ENCODE measurements at regions not wholly inside any gene's neighbourhood (a gene's known extent, or its start where the extent isn't known, plus 50 kb on each side); places are given as distances from the start of the nearest gene placed in this dataset.

- no CpG with 5 or more reads among the region's 1 CpG for WGBS (ENCODE audit: extremely low coverage, insufficient read length, low lambda C conversion rate)
- no peak overlapping the region for H4K8ac ChIP-seq (replicated peaks; ENCODE audit: insufficient read length, low read depth, low read length)
- no peak overlapping the region for H3K14ac ChIP-seq (ENCODE audit: insufficient read depth, low read length)
- no peak overlapping the region for H2BK5ac ChIP-seq (ENCODE audit: insufficient read length, low read length)
- Mint-ChIP-seq H3K27ac (no peak overlapping the region), H3K4me3 (no peak overlapping the region), H3K27me3 (ENCODE audit: low read depth) (no peaks in the 10 kb centered on the region), H3K4me1 (peaks cover 15 to 16% of the 10 kb centered on the region in 2 experiments), H3K9me3 (no peaks in the 10 kb centered on the region), H3K36me3 (ENCODE audit: insufficient read depth in 1 of 3, low read depth in 3 of 3) (no peaks in the 10 kb centered on the region; a peak in 1 of 7 replicates)
- TF ChIP-seq, protein P1, sequence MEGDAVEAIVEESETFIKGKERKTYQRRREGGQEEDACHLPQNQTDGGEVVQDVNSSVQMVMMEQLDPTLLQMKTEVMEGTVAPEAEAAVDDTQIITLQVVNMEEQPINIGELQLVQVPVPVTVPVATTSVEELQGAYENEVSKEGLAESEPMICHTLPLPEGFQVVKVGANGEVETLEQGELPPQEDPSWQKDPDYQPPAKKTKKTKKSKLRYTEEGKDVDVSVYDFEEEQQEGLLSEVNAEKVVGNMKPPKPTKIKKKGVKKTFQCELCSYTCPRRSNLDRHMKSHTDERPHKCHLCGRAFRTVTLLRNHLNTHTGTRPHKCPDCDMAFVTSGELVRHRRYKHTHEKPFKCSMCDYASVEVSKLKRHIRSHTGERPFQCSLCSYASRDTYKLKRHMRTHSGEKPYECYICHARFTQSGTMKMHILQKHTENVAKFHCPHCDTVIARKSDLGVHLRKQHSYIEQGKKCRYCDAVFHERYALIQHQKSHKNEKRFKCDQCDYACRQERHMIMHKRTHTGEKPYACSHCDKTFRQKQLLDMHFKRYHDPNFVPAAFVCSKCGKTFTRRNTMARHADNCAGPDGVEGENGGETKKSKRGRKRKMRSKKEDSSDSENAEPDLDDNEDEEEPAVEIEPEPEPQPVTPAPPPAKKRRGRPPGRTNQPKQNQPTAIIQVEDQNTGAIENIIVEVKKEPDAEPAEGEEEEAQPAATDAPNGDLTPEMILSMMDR (conservative IDR thresholded peaks at IDR 0.05) = no peak
- no peaks in the 10 kb centered on the region for H3K79me1 ChIP-seq (ENCODE audit: insufficient read depth, low read depth, low read length, poor library complexity, severe bottlenecking)
- H4K5ac ChIP-seq (ENCODE audit: insufficient read length, low read depth, low read length) = no peak overlapping the region
- H2BK20ac ChIP-seq (ENCODE audit: low read depth, low read length, poor library complexity, severe bottlenecking) = no peak overlapping the region
- no peak overlapping the region for H2AFZ ChIP-seq (ENCODE audit: low read length)
- H2AK5ac ChIP-seq (ENCODE audit: insufficient read length, low read length) = no peak overlapping the region
- H3K27me3 ChIP-seq (ENCODE audit: insufficient read depth, low read length) = no peaks in the 10 kb centered on the region
- H4K20me1 ChIP-seq (ENCODE audit: control insufficient read depth, insufficient read depth, insufficient read length) = no peaks in the 10 kb centered on the region
- no peaks in the 10 kb centered on the region for H3K23me2 ChIP-seq (ENCODE audit: insufficient read length, low read depth, low read length, poor library complexity, severe bottlenecking)
- H3K27ac ChIP-seq (ENCODE audit: insufficient read length, low read depth, low read length) = no peak overlapping the region
- H2BK15ac ChIP-seq (ENCODE audit: low read depth, low read length) = no peak overlapping the region
- no peak overlapping the region for H3K9ac ChIP-seq (ENCODE audit: extremely low read depth, insufficient read length, low read length)
- H3K23ac ChIP-seq (ENCODE audit: insufficient read length, low read depth, low read length) = no peak overlapping the region
- no peak overlapping the region for H3T11ph ChIP-seq (ENCODE audit: low read length)
- H3K18ac ChIP-seq (ENCODE audit: insufficient read length, low read depth, low read length) = no peak overlapping the region
- no peaks in the 10 kb centered on the region for H3K79me2 ChIP-seq (ENCODE audit: insufficient read depth, low read length)
- no peaks in the 10 kb centered on the region; the same call in 1 of the 2 replicates for H3K4me1 ChIP-seq (ENCODE audit: insufficient read depth, low read length)
- H3K4ac ChIP-seq (ENCODE audit: low read depth, low read length) = no peak overlapping the region
- H2BK120ac ChIP-seq (ENCODE audit: low read depth, low read length, poor library complexity, severe bottlenecking) = no peak overlapping the region
- no peak overlapping the region for H2BK12ac ChIP-seq (ENCODE audit: insufficient read length, low read depth, low read length)
- DNase-seq = no peak
- no peaks in the 10 kb centered on the region for H3K9me3 ChIP-seq (ENCODE audit: control insufficient read depth, low read depth, low read length)
- H4K91ac ChIP-seq (ENCODE audit: insufficient read length, low read depth, low read length) = no peak overlapping the region
- no peak overlapping the region for H3K56ac ChIP-seq (ENCODE audit: insufficient read length, low read depth, low read length)
- H3K4me2 ChIP-seq (ENCODE audit: insufficient read depth, insufficient read length, low read length) = no peak overlapping the region
These were observed 50.0 kb upstream of the NUDT12 start for GRCh38 chr5:103612545-103612944.
